Heart right ventricle (tissue), 16 donors: ENCODE measurements at regions not wholly inside any gene's neighbourhood (a gene's known extent, or its start where the extent isn't known, plus 50 kb on each side); places are given as distances from the start of the nearest gene placed in this dataset.

Source experiments
- ATAC-seq, 8 donors: fragments of 200-7000 bp; cut with Tn5 transposase; one replicate each; pipeline ENCODE4 v1.9.1; 2020; ENCODE audit warnings: mild to moderate bottlenecking in 8 of 8, moderate library complexity in 8 of 8, moderate number of reproducible peaks in 1 of 8
- DNase-seq, 2 donors: peaks; one replicate each; pipeline ENCODE4 v3.0.0-alpha.2; 2020
- H3K27ac ChIP-seq, 10 donors: fragments of 200-600 bp; sonication (generic) in 2 of 10; one replicate each; pipeline versions ENCODE4 v1.5.0 to v1.8.0; 2020 to 2022; ENCODE audit warnings: mild to moderate bottlenecking in 3 of 10
- H3K27me3 ChIP-seq, 7 donors: fragments of 200-600 bp; one replicate each; pipeline ENCODE4 v1.8.0; 2021 to 2022; ENCODE audit warnings: mild to moderate bottlenecking in 2 of 7
- H3K36me3 ChIP-seq, 9 donors: fragments of 200-600 bp; sonication (generic) in 1 of 9; one replicate each; pipeline versions ENCODE4 v1.5.0 to v1.8.0; 2020 to 2022; ENCODE audit warnings: mild to moderate bottlenecking in 2 of 9
- H3K4me1 ChIP-seq, 9 donors: fragments of 200-600 bp; sonication (generic) in 1 of 9; one replicate each; pipeline versions ENCODE4 v1.5.0 to v1.8.0; 2020 to 2022; ENCODE audit warnings: mild to moderate bottlenecking in 4 of 9
- H3K4me3 ChIP-seq, 10 donors: fragments of 200-600 bp; sonication (generic) in 2 of 10; one replicate each; pipeline versions ENCODE4 v1.5.0 to v1.8.0; 2020 to 2022; ENCODE audit warnings: mild to moderate bottlenecking in 7 of 10, moderate library complexity in 2 of 10
- H3K9me3 ChIP-seq, 11 donors: fragments of 200-600 bp in 10 of 11; sonication (generic) in 2 of 11; one replicate each; pipeline versions ENCODE4 v1.5.0 to v1.8.0; 2013 to 2022; ENCODE audit warnings: mild to moderate bottlenecking in 2 of 11, control low read depth in 1 of 11, moderate library complexity in 1 of 11
- WGBS, 2 donors: extraction: QIAGEN DNeasy Blood & Tissue Kit; methylation state at CpG; one replicate each; pipeline ENCODE4 v1.1.7; 2013; ENCODE audit warnings: inconsistent platforms in 1 of 2; 5-methylcytosine and 5-hydroxymethylcytosine counted together
- intact Hi-C, 10 donors: fragments of 100-400 bp; cut with DNase I; formaldehyde crosslinking; loops; one replicate each; pipeline versions ENCODE4 v1.11.1 to v1.14.2; 2022
- TF ChIP-seq, protein P1 (sequence below), 9 donors: fragments of 200-600 bp; sonication (generic) in 2 of 9; IDR thresholded peaks; one replicate each; pipeline versions ENCODE4 v1.5.0 to v1.8.0; 2021 to 2022; ENCODE audit warnings: antibody characterized with exemption in 9 of 9, mild to moderate bottlenecking in 5 of 9, moderate library complexity in 1 of 9
- donor health status: Arrhythmogenic right ventricular cardiomyopathy.
- donor health status: ischemic (EF 13 %, LVEDD 7.1; RV severe dilation, severe dysfunction).
- donor health status: healthy with polysubstance abuse.
- donor health status: DM: no; HTN: yes; CAD: no.
- donor health status: DM: no; HTN: no; CAD: no.
- donor health status: ischemic (EF 25% LVEDD 6.9; RV normal size, moderate dysfunction).
- donor health status: ischemic (EF 25% LVEDD 5.7; RV mildly dilated, moderate dysfunction).
- donor health status: healthy.
- donor health status: DM: yes; HTN: yes; CAD: no.
- donor health status: Ischemic cardiomyopathy.
- donor health status: ischemic (EF 35%, LVEDD 5.7; RV mildly dilated, moderate dysfunction).
- donor health status: nonischemic (EF 11% LVEDD 7.7; RV severe dilation, severe dysfunction).
- donor health status: DM: yes; HTN: yes; CAD: no.
- donor health status: PGD.
- donor health status: ischemic (EF 29% LVEDD 5.4; RV normal size, mild dysfunction).
- donor health status: nonischemic (EF 23%, LVEDD 6.1; RV moderate dilation, normal function).

DNA sequence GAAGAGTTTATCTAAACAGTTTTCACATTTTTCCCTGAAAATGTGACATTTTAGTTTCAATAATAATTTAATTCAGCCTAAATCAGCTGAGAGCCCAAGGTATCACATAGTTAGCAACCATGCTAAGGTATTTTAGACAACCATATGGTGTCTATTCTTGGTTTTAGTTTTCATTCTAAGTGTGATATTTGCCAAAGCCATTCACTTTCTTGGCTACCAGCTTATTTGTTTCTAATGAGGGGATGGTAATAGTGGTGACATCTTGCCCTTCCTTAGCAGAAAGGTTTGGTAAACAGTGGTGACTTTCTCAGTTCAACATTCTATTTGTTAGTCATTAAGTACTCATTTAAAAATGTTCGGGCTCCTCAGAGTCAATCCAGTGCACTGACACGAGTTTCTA, 854.9 kb upstream of the HTR2C start:
- no peak for DNase-seq
- no peak overlapping the region for H3K4me3 ChIP-seq
- H3K9me3 ChIP-seq = peaks cover 0 to 15% (median 0%) of the 10 kb centered on the region in 11 donors
- no peaks in the 10 kb centered on the region for H3K27me3 ChIP-seq
- intact Hi-C loops = no loop called here
- WGBS, 2 donors = 81 to 82% methylated on average over 2 of the region's 2 CpGs
- TF ChIP-seq, protein P1, sequence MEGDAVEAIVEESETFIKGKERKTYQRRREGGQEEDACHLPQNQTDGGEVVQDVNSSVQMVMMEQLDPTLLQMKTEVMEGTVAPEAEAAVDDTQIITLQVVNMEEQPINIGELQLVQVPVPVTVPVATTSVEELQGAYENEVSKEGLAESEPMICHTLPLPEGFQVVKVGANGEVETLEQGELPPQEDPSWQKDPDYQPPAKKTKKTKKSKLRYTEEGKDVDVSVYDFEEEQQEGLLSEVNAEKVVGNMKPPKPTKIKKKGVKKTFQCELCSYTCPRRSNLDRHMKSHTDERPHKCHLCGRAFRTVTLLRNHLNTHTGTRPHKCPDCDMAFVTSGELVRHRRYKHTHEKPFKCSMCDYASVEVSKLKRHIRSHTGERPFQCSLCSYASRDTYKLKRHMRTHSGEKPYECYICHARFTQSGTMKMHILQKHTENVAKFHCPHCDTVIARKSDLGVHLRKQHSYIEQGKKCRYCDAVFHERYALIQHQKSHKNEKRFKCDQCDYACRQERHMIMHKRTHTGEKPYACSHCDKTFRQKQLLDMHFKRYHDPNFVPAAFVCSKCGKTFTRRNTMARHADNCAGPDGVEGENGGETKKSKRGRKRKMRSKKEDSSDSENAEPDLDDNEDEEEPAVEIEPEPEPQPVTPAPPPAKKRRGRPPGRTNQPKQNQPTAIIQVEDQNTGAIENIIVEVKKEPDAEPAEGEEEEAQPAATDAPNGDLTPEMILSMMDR (IDR thresholded peaks at IDR 0.05) = no peak
- no peak overlapping the region for H3K27ac ChIP-seq
- H3K36me3 ChIP-seq = no peaks in the 10 kb centered on the region
- no peaks in the 10 kb centered on the region for H3K4me1 ChIP-seq
- no peak for ATAC-seq

DNA sequence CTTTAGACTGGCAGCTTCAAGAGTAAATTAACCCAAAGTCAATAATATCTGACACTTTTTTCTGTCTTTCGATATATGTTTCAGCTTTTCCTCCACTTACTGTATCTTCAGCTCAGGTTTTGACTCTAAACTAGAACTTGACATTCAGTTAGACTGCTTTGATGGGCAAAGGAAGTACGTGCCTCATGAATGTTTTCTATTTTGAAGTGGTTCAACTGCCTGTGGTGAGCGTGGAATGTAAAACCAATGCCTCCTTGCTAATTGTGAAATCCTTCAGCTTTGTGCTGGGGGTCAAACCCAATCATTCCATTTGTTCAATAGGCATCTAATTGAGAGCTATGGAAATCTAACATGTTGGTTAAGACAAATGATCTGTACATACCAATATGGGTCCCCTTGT, 857.0 kb upstream of the HTR2C start:
- H3K27ac ChIP-seq = no peak overlapping the region
- TF ChIP-seq, protein P1 (IDR thresholded peaks at IDR 0.05) = no peak
- DNase-seq (no peak), ATAC-seq (no peak)
- intact Hi-C loops = no loop called here
- H3K9me3 ChIP-seq = peaks cover 0 to 15% (median 0%) of the 10 kb centered on the region in 11 donors
- no peaks in the 10 kb centered on the region for H3K4me1 ChIP-seq
- no peaks in the 10 kb centered on the region for H3K36me3 ChIP-seq
- H3K27me3 ChIP-seq = peaks cover 0 to 5% (median 0%) of the 10 kb centered on the region in 7 donors
- WGBS, 2 donors = 68 to 74% methylated on average over 3 of the region's 3 CpGs
- H3K4me3 ChIP-seq = no peak overlapping the region

DNA sequence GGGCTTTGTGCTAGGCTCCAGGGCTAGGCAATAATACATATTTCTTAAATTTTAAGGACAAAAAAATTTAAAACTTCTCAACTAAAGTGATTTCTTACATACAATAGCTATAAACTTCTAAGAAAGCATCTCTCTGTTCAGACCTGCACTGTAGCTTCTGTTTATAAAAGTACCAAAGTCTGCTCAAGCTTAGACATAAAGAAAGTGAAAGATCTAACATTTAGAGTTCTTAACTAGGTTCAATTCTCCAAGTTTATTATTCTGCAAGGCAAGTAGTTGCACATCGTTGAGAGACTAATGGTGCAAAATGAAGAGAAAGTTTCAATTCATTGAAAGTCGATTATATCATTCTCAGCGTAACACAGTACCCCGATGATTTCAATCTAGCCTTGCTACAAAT, 857.4 kb upstream of the HTR2C start:
- Histone ChIP-seq H3K4me1 (no peaks in the 10 kb centered on the region), H3K36me3 (no peaks in the 10 kb centered on the region), H3K27ac (no peak overlapping the region), H3K27me3 (peaks cover 0 to 5% (median 0%) of the 10 kb centered on the region in 7 donors), H3K9me3 (peaks cover 0 to 15% (median 0%) of the 10 kb centered on the region in 11 donors), H3K4me3 (no peak overlapping the region)
- TF ChIP-seq, protein P1 (IDR thresholded peaks at IDR 0.05) = no peak
- intact Hi-C loops = no loop called here
- 91% methylated on average over 4 of the region's 4 CpGs for WGBS, 2 donors
- ATAC-seq (no peak), DNase-seq (no peak)

- Histone ChIP-seq H3K27me3 (peaks cover 0 to 5% (median 0%) of the 10 kb centered on the region in 7 donors), H3K36me3 (no peaks in the 10 kb centered on the region), H3K9me3 (peaks cover 0 to 11% (median 0%) of the 10 kb centered on the region in 11 donors), H3K4me3 (no peak overlapping the region), H3K27ac (no peak overlapping the region), H3K4me1 (no peaks in the 10 kb centered on the region)
- 88 to 92% methylated on average over 3 of the region's 3 CpGs for WGBS, 2 donors
- TF ChIP-seq, protein P1 (IDR thresholded peaks at IDR 0.05) = no peak
- intact Hi-C loops = no loop called here
- ATAC-seq = no peak
- DNase-seq = no peak
Measured at GRCh38 chrX:113726009-113726408, 857.9 kb upstream of the HTR2C start.
